Upper lobe of left lung (tissue), 6 donors: ENCODE measurements at regions not wholly inside any gene's neighbourhood (a gene's known extent, or its start where the extent isn't known, plus 50 kb on each side); places are given as distances from the start of the nearest gene placed in this dataset.
A peak's percentile ranks its signal among the peaks of the same experiment; 100 is the strongest.

Source experiments
- ATAC-seq, 2 donors: fragments of 200-7000 bp; cut with Tn5 transposase; one replicate each; pipeline ENCODE4 v1.9.1; 2022; ENCODE audit warnings: mild to moderate bottlenecking in 2 of 2, moderate library complexity in 2 of 2; ENCODE audit not compliant: low FRiP score in 2 of 2
- DNase-seq, 2 donors: peaks; one replicate each; pipeline ENCODE4 v3.0.0-alpha.2; 2019 to 2020
- H3K27ac ChIP-seq, 4 donors: fragments of 200-600 bp; sonication (generic); one replicate each; pipeline ENCODE4 v1.5.1; 2016 to 2019
- H3K27me3 ChIP-seq, 4 donors: fragments of 200-600 bp; sonication (generic); one replicate each; pipeline ENCODE4 v1.5.1; 2017 to 2019
- H3K36me3 ChIP-seq, 4 donors: fragments of 200-600 bp; sonication (generic); one replicate each; pipeline ENCODE4 v1.5.1; 2016 to 2019
- H3K4me1 ChIP-seq, 4 donors: fragments of 200-600 bp; sonication (generic); one replicate each; pipeline ENCODE4 v1.5.1; 2018 to 2019
- H3K4me3 ChIP-seq, 4 donors: fragments of 200-600 bp; sonication (generic); one replicate each; pipeline ENCODE4 v1.5.1; 2017 to 2019; ENCODE audit warnings: mild to moderate bottlenecking in 2 of 4, moderate library complexity in 1 of 4
- H3K9me3 ChIP-seq, 4 donors: fragments of 200-600 bp; sonication (generic); one replicate each; pipeline ENCODE4 v1.5.1; 2018 to 2019
- CTCF ChIP-seq, 6 experiments: fragments of 450-650 bp in 4 of 6; fragments of 200-600 bp in 2 of 6; sonication (generic) in 2 of 6; IDR thresholded peaks; one replicate each; pipeline ENCODE4 v1.5.1; 2016 to 2019; ENCODE audit warnings: antibody characterized with exemption in 6 of 6
- EP300 ChIP-seq, 4 donors: sonication (generic); formaldehyde crosslinking; IDR thresholded peaks; one replicate each; pipeline ENCODE4 v1.5.1; 2017; ENCODE audit warnings: antibody characterized with exemption in 4 of 4, control low read depth in 2 of 4
- POLR2A ChIP-seq, 4 donors: fragments of 450-650 bp; IDR thresholded peaks; one replicate each; pipeline ENCODE4 v1.5.1; 2016 to 2017; ENCODE audit warnings: antibody characterized with exemption in 4 of 4, mild to moderate bottlenecking in 2 of 4
- POLR2AphosphoS5 ChIP-seq, 2 donors: sonication (generic); formaldehyde crosslinking; IDR thresholded peaks; one replicate each; pipeline ENCODE4 v1.5.1; 2017; ENCODE audit warnings: antibody characterized with exemption in 2 of 2
- WGBS, 2 donors: methylation state at CpG; one replicate each; pipeline ENCODE4 v1.1.5; 2017 to 2018; 5-methylcytosine and 5-hydroxymethylcytosine counted together
- donor health status: DM: no; HTN: no; CAD: no; lungs with moderate emphysema.
- donor health status: DM: no; HTN: yes; CAD: no; lungs with severe emphysema.

- DNase-seq (no peak), ATAC-seq (no peak)
- Histone ChIP-seq H3K4me1 (no peaks in the 10 kb centered on the region), H3K27me3 (no peaks in the 10 kb centered on the region), H3K4me3 (no peak overlapping the region), H3K9me3 (no peaks in the 10 kb centered on the region), H3K36me3 (no peaks in the 10 kb centered on the region), H3K27ac (no peak overlapping the region)
- no peak for TF ChIP-seq POLR2AphosphoS5 (IDR thresholded peaks at IDR 0.05)
- TF ChIP-seq POLR2A (IDR thresholded peaks at IDR 0.05) = no peak
- TF ChIP-seq EP300 (IDR thresholded peaks at IDR 0.05) = no peak
- no peak for TF ChIP-seq CTCF (IDR thresholded peaks at IDR 0.05)
- WGBS, 2 donors = 93 to 95% methylated on average over 1 of the region's 1 CpG
Measured at GRCh38 chr2:61626827-61627226, 88.7 kb upstream of the XPO1 start.

- Histone ChIP-seq H3K4me3 (no peak overlapping the region), H3K4me1 (no peaks in the 10 kb centered on the region), H3K27ac (no peak overlapping the region), H3K9me3 (no peaks in the 10 kb centered on the region), H3K36me3 (no peaks in the 10 kb centered on the region), H3K27me3 (no peaks in the 10 kb centered on the region)
- ATAC-seq = no peak
- no peak for DNase-seq
- 95 to 98% methylated on average over 5 of the region's 5 CpGs for WGBS, 2 donors
- TF ChIP-seq CTCF (IDR thresholded peaks at IDR 0.05) (no peak), POLR2A (IDR thresholded peaks at IDR 0.05) (no peak), POLR2AphosphoS5 (IDR thresholded peaks at IDR 0.05) (no peak), EP300 (IDR thresholded peaks at IDR 0.05) (no peak)
Measured at GRCh38 chr2:61623747-61624146, 85.6 kb upstream of the XPO1 start.

GRCh38 chr2:61620244-61621159 lies 82.3 kb upstream of the XPO1 start:
- Histone ChIP-seq H3K4me1 (no peaks in the 10 kb centered on the region), H3K4me3 (no peak overlapping the region), H3K36me3 (no peaks in the 10 kb centered on the region), H3K9me3 (no peaks in the 10 kb centered on the region), H3K27me3 (no peaks in the 10 kb centered on the region), H3K27ac (no peak overlapping the region)
- WGBS, 2 donors = 73 to 82% methylated on average over 6 of the region's 6 CpGs
- TF ChIP-seq CTCF (IDR thresholded peaks at IDR 0.05) (no peak), POLR2A (IDR thresholded peaks at IDR 0.05) (no peak), POLR2AphosphoS5 (IDR thresholded peaks at IDR 0.05) (no peak), EP300 (IDR thresholded peaks at IDR 0.05) (no peak)
- ATAC-seq (peak in 1 of 2 donors; percentile 52), DNase-seq (no peak)

- Histone ChIP-seq H3K4me1 (no peaks in the 10 kb centered on the region), H3K36me3 (no peaks in the 10 kb centered on the region), H3K27ac (no peak overlapping the region), H3K4me3 (no peak overlapping the region), H3K9me3 (no peaks in the 10 kb centered on the region), H3K27me3 (no peaks in the 10 kb centered on the region)
- no peak for DNase-seq
- TF ChIP-seq POLR2AphosphoS5 (IDR thresholded peaks at IDR 0.05) (no peak), POLR2A (IDR thresholded peaks at IDR 0.05) (no peak), EP300 (IDR thresholded peaks at IDR 0.05) (no peak), CTCF (IDR thresholded peaks at IDR 0.05) (no peak)
- 79 to 81% methylated on average over 5 of the region's 5 CpGs for WGBS, 2 donors
- ATAC-seq = no peak
Measured at GRCh38 chr2:61619561-61619960, 81.4 kb upstream of the XPO1 start.

DNA sequence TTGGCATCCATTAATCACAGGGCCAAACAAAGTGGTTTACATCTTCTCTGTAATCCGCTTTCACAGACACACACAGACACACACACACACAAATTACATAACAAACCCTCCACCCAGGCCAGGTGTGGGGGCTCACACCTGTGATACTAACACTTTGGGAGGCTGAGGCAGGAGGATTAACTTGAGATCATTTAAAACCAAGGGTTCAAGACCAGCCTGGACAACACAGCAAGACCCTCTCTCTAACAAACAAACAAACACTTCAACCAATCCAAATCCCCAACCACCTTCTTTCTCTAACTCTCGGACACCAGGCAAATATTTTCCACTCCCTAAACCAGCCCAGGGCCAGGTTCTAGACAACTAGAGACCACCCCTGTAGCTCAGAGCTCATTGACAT lies 79.5 kb upstream of the XPO1 start:
- Histone ChIP-seq H3K27ac (no peak overlapping the region), H3K4me1 (no peaks in the 10 kb centered on the region), H3K36me3 (no peaks in the 10 kb centered on the region), H3K4me3 (no peak overlapping the region), H3K27me3 (no peaks in the 10 kb centered on the region), H3K9me3 (no peaks in the 10 kb centered on the region)
- no peak for ATAC-seq
- DNase-seq = no peak
- 87 to 90% methylated on average over 2 of the region's 2 CpGs for WGBS, 2 donors
- TF ChIP-seq POLR2AphosphoS5 (IDR thresholded peaks at IDR 0.05) (no peak), EP300 (IDR thresholded peaks at IDR 0.05) (no peak), CTCF (IDR thresholded peaks at IDR 0.05) (no peak), POLR2A (IDR thresholded peaks at IDR 0.05) (no peak)
